ENCODE measurements at regions not wholly inside any gene's neighbourhood (a gene's known extent, or its start where the extent isn't known, plus 50 kb on each side); places are given as distances from the start of the nearest gene placed in this dataset.
"Not testable (repeated sequence)": the region's sequence is repeated elsewhere in the genome, so short reads cannot be mapped to it uniquely, and the experiment has no call there.

GRCh38 chr1:143760366-143760765 is 211.4 kb downstream of the FAM72C start:
- not testable (repeated sequence) for H3K4me3 ChIP-seq (ENCODE audit: low read length, poor library complexity, severe bottlenecking); H3K9ac ChIP-seq (ENCODE audit: low read depth, low read length, poor library complexity, severe bottlenecking); H3K9me2 ChIP-seq (replicated peaks; ENCODE audit: low read depth, low read length); H3K36me3 ChIP-seq (ENCODE audit: insufficient read depth, low read length); H3F3A ChIP-seq (ENCODE audit: low read depth); H2AFZ ChIP-seq (ENCODE audit: low read length); H3K9me3 ChIP-seq (ENCODE audit: insufficient read depth, low read depth, low read length); H3K4me1 ChIP-seq (ENCODE audit: insufficient read depth, low read length, poor library complexity, severe bottlenecking); H3K79me2 ChIP-seq (ENCODE audit: insufficient read depth, low read length); H3K27me3 ChIP-seq (ENCODE audit: insufficient read depth, low read length, poor library complexity, severe bottlenecking); H4K20me1 ChIP-seq (ENCODE audit: insufficient read depth, low read length, poor library complexity, severe bottlenecking); H3K4me2 ChIP-seq (ENCODE audit: low read depth, low read length, poor library complexity, severe bottlenecking)

GRCh38 chr1:143755961-143756360 is 215.8 kb downstream of the FAM72C start:
- H3K9me3 ChIP-seq (ENCODE audit: insufficient read depth, low read depth, low read length); H3K79me2 ChIP-seq (ENCODE audit: insufficient read depth, low read length); H3K4me1 ChIP-seq (ENCODE audit: insufficient read depth, low read length, poor library complexity, severe bottlenecking); H4K20me1 ChIP-seq (ENCODE audit: insufficient read depth, low read length, poor library complexity, severe bottlenecking); H2AFZ ChIP-seq (ENCODE audit: low read length); H3K4me2 ChIP-seq (ENCODE audit: low read depth, low read length, poor library complexity, severe bottlenecking); H3F3A ChIP-seq (ENCODE audit: low read depth); H3K9me2 ChIP-seq (replicated peaks; ENCODE audit: low read depth, low read length); H3K36me3 ChIP-seq (ENCODE audit: insufficient read depth, low read length); H3K4me3 ChIP-seq (ENCODE audit: low read length, poor library complexity, severe bottlenecking); H3K9ac ChIP-seq (ENCODE audit: low read depth, low read length, poor library complexity, severe bottlenecking); H3K27me3 ChIP-seq (ENCODE audit: insufficient read depth, low read length, poor library complexity, severe bottlenecking): not testable (repeated sequence)

- no peak overlapping the region for H2AFZ ChIP-seq (ENCODE audit: low read length)
- no peak for TF ChIP-seq CTCF (conservative IDR thresholded peaks at IDR 0.05; ENCODE audit: low read length)
- TF ChIP-seq EZH2phosphoT487 (IDR thresholded peaks at IDR 0.05; ENCODE audit: borderline replicate concordance), result no peak
- no peaks in the 10 kb centered on the region for H3K36me3 ChIP-seq (ENCODE audit: insufficient read depth, low read length)
- no peaks in the 10 kb centered on the region for H3K9me3 ChIP-seq (ENCODE audit: insufficient read depth, low read depth, low read length)
- no peaks in the 10 kb centered on the region for H3K79me2 ChIP-seq (ENCODE audit: insufficient read depth, low read length)
- no peaks in the 10 kb centered on the region for H4K20me1 ChIP-seq (ENCODE audit: insufficient read depth, low read length, poor library complexity, severe bottlenecking)
- no peaks in the 10 kb centered on the region for H3K27me3 ChIP-seq (ENCODE audit: insufficient read depth, low read length, poor library complexity, severe bottlenecking)
- no peaks in the 10 kb centered on the region for H3K9me2 ChIP-seq (replicated peaks; ENCODE audit: low read depth, low read length)
- no peak overlapping the region for H3K9ac ChIP-seq (ENCODE audit: low read depth, low read length, poor library complexity, severe bottlenecking)
- H3K4me1 ChIP-seq (ENCODE audit: insufficient read depth, low read length, poor library complexity, severe bottlenecking), result no peaks in the 10 kb centered on the region
- no peak overlapping the region for H3K4me2 ChIP-seq (ENCODE audit: low read depth, low read length, poor library complexity, severe bottlenecking)
- no peaks in the 10 kb centered on the region for H3F3A ChIP-seq (ENCODE audit: low read depth)
- H3K4me3 ChIP-seq (ENCODE audit: low read length, poor library complexity, severe bottlenecking), result no peak overlapping the region
These were observed 222.9 kb downstream of the FAM72C start for GRCh38 chr1:143748906-143749305.

- H3K9me2 ChIP-seq (replicated peaks; ENCODE audit: low read depth, low read length), result no peaks in the 10 kb centered on the region
- H3K9ac ChIP-seq (ENCODE audit: low read depth, low read length, poor library complexity, severe bottlenecking), result no peak overlapping the region
- TF ChIP-seq CTCF (conservative IDR thresholded peaks at IDR 0.05; ENCODE audit: low read length) (no peak), EZH2phosphoT487 (IDR thresholded peaks at IDR 0.05; ENCODE audit: borderline replicate concordance) (no peak)
- H3K4me2 ChIP-seq (ENCODE audit: low read depth, low read length, poor library complexity, severe bottlenecking), result no peak overlapping the region
- no peaks in the 10 kb centered on the region for H3K9me3 ChIP-seq (ENCODE audit: insufficient read depth, low read depth, low read length)
- no peaks in the 10 kb centered on the region for H4K20me1 ChIP-seq (ENCODE audit: insufficient read depth, low read length, poor library complexity, severe bottlenecking)
- H3K27me3 ChIP-seq (ENCODE audit: insufficient read depth, low read length, poor library complexity, severe bottlenecking), result no peaks in the 10 kb centered on the region
- H3K4me1 ChIP-seq (ENCODE audit: insufficient read depth, low read length, poor library complexity, severe bottlenecking), result no peaks in the 10 kb centered on the region
- H3F3A ChIP-seq (ENCODE audit: low read depth), result no peaks in the 10 kb centered on the region
- no peaks in the 10 kb centered on the region for H3K36me3 ChIP-seq (ENCODE audit: insufficient read depth, low read length)
- no peak overlapping the region for H3K4me3 ChIP-seq (ENCODE audit: low read length, poor library complexity, severe bottlenecking)
- H3K79me2 ChIP-seq (ENCODE audit: insufficient read depth, low read length), result no peaks in the 10 kb centered on the region
- no peak overlapping the region for H2AFZ ChIP-seq (ENCODE audit: low read length)
These were observed 235.2 kb downstream of the FAM72C start for GRCh38 chr1:143736562-143736961.

Measured in Loucy (cell line).